Osteoblast (primary cell): ENCODE measurements at regions not wholly inside any gene's neighbourhood (a gene's known extent, or its start where the extent isn't known, plus 50 kb on each side); places are given as distances from the start of the nearest gene placed in this dataset.

Experiments used
- DNase-seq: peaks from one replicate; pipeline ENCODE4 v3.0.0; 2011; ENCODE audit warnings: low spot score, mixed read lengths; ENCODE audit not compliant: insufficient read length; ENCODE audit errors: missing footprints
- H2AFZ ChIP-seq: 2 replicates; pipeline ENCODE4 v1.6.0; 2011; ENCODE audit warnings: mild to moderate bottlenecking, low read length
- H3K27ac ChIP-seq: 2 replicates; pipeline ENCODE4 v1.5.1; 2011; ENCODE audit warnings: mild to moderate bottlenecking, low read depth, low read length, moderate library complexity
- H3K27me3 ChIP-seq: 2 replicates; pipeline ENCODE4 v1.6.0; 2012; ENCODE audit warnings: mild to moderate bottlenecking, control low read depth, inconsistent platforms, low read length, moderate library complexity; ENCODE audit not compliant: insufficient read depth
- H3K36me3 ChIP-seq: 2 replicates; pipeline ENCODE4 v1.5.1; 2011; ENCODE audit warnings: mild to moderate bottlenecking, low read length, control low read depth, moderate library complexity; ENCODE audit not compliant: insufficient read depth
- H3K4me1 ChIP-seq: 2 replicates; pipeline ENCODE4 v1.5.1; 2011; ENCODE audit warnings: mild to moderate bottlenecking, low read length, control low read depth, moderate library complexity; ENCODE audit not compliant: insufficient read depth
- H3K4me2 ChIP-seq: 2 replicates; pipeline ENCODE4 v1.6.0; 2011; ENCODE audit warnings: mild to moderate bottlenecking, low read length; ENCODE audit not compliant: insufficient read depth
- H3K4me3 ChIP-seq: fragments of 200-600 bp; sonication (generic); 3 replicates; pipeline ENCODE4 v1.5.1; 2012; ENCODE audit warnings: mild to moderate bottlenecking, low read length, inconsistent platforms; ENCODE audit not compliant: insufficient read depth
- H3K79me2 ChIP-seq: 2 replicates; pipeline ENCODE4 v1.6.0; 2012; ENCODE audit warnings: mild to moderate bottlenecking, low read length, control low read depth, inconsistent platforms; ENCODE audit not compliant: insufficient read depth
- H3K9me3 ChIP-seq: 2 replicates; pipeline ENCODE4 v1.5.1; 2011; ENCODE audit warnings: low read depth, low read length, control low read depth
- H4K20me1 ChIP-seq: 2 replicates; pipeline ENCODE4 v1.6.0; 2012; ENCODE audit warnings: mild to moderate bottlenecking, low read length, control low read depth; ENCODE audit not compliant: insufficient read depth
- CTCF ChIP-seq: IDR thresholded peaks from 2 replicates; pipeline ENCODE4 v1.5.1; 2011; ENCODE audit warnings: mild to moderate bottlenecking, low read depth, low read length, moderate library complexity; ENCODE audit errors: extremely low read depth

GRCh38 chr14:85150166-85150565, 379.8 kb upstream of the FLRT2 start:
- H3K4me3 ChIP-seq = no peak overlapping the region
- no peak overlapping the region for H3K4me2 ChIP-seq
- no peak for DNase-seq
- H3K4me1 ChIP-seq = no peaks in the 10 kb centered on the region
- H3K9me3 ChIP-seq = no peaks in the 10 kb centered on the region
- H3K79me2 ChIP-seq = no peaks in the 10 kb centered on the region
- no peak overlapping the region for H2AFZ ChIP-seq
- TF ChIP-seq CTCF = no peak
- H3K27me3 ChIP-seq = no peaks in the 10 kb centered on the region
- no peaks in the 10 kb centered on the region for H4K20me1 ChIP-seq
- H3K27ac ChIP-seq = no peak overlapping the region
- H3K36me3 ChIP-seq = no peaks in the 10 kb centered on the region

- Histone ChIP-seq H3K36me3 (no peaks in the 10 kb centered on the region), H3K27ac (no peak overlapping the region), H3K4me1 (no peaks in the 10 kb centered on the region), H3K4me3 (no peak overlapping the region), H4K20me1 (no peaks in the 10 kb centered on the region), H3K9me3 (no peaks in the 10 kb centered on the region), H3K4me2 (no peak overlapping the region), H3K79me2 (no peaks in the 10 kb centered on the region), H2AFZ (no peak overlapping the region), H3K27me3 (no peaks in the 10 kb centered on the region)
- no peak for DNase-seq
- no peak for TF ChIP-seq CTCF
Observed at GRCh38 chr14:85154714-85155113, 375.2 kb upstream of the FLRT2 start.

- Histone ChIP-seq H3K79me2 (no peaks in the 10 kb centered on the region), H3K36me3 (no peaks in the 10 kb centered on the region), H3K4me1 (no peaks in the 10 kb centered on the region), H4K20me1 (no peaks in the 10 kb centered on the region), H2AFZ (no peak overlapping the region), H3K4me3 (no peak overlapping the region), H3K27me3 (no peaks in the 10 kb centered on the region), H3K27ac (no peak overlapping the region), H3K9me3 (no peaks in the 10 kb centered on the region), H3K4me2 (no peak overlapping the region)
- no peak for DNase-seq
- TF ChIP-seq CTCF = no peak
Observed at GRCh38 chr14:85156319-85156718, 373.6 kb upstream of the FLRT2 start.

GRCh38 chr14:85159726-85160125, 370.2 kb upstream of the FLRT2 start:
- H3K9me3 ChIP-seq = no peaks in the 10 kb centered on the region
- no peaks in the 10 kb centered on the region for H3K4me1 ChIP-seq
- no peak overlapping the region for H3K27ac ChIP-seq
- H3K4me2 ChIP-seq = no peak overlapping the region
- no peaks in the 10 kb centered on the region for H4K20me1 ChIP-seq
- no peaks in the 10 kb centered on the region for H3K27me3 ChIP-seq
- H3K36me3 ChIP-seq = no peaks in the 10 kb centered on the region
- no peak overlapping the region for H3K4me3 ChIP-seq
- no peaks in the 10 kb centered on the region for H3K79me2 ChIP-seq
- no peak overlapping the region for H2AFZ ChIP-seq
- DNase-seq = no peak
- no peak for TF ChIP-seq CTCF
